GM12891 (cell line): ENCODE measurements at regions not wholly inside any gene's neighbourhood (a gene's known extent, or its start where the extent isn't known, plus 50 kb on each side); places are given as distances from the start of the nearest gene placed in this dataset.

ENCODE experiments used
- DNase-seq: peaks from one replicate; pipeline ENCODE4 v3.0.0; 2011; ENCODE audit warnings: low spot score; ENCODE audit not compliant: insufficient read length
- FAIRE-seq: peaks from 2 replicates; lab custom pipeline; 2011; peaks lifted over from hg19 to GRCh38; lab: Jason Lieb, UNC
- PAX5 ChIP-seq: IDR thresholded peaks from 2 replicates; pipeline ENCODE4 v1.6.1; 2011; ENCODE audit warnings: low read length, moderate library complexity, mild to moderate bottlenecking; ENCODE audit not compliant: insufficient read depth, severe bottlenecking
- POLR2A ChIP-seq: IDR thresholded peaks from 2 replicates; pipeline ENCODE4 v1.6.1; 2011; ENCODE audit warnings: low read depth, low read length, control low read depth
- POLR2AphosphoS5 ChIP-seq: IDR thresholded peaks from 2 replicates; pipeline ENCODE4 v1.6.1; 2011; ENCODE audit warnings: low read depth, low read length, control low read depth
- POU2F2 ChIP-seq: IDR thresholded peaks from 2 replicates; pipeline ENCODE4 v1.6.1; 2011; ENCODE audit warnings: low read depth, mild to moderate bottlenecking, control low read depth, low read length, moderate library complexity
- SPI1 ChIP-seq: IDR thresholded peaks from 2 replicates; pipeline ENCODE4 v1.6.1; 2011; ENCODE audit warnings: low read depth, low read length, control low read depth
- TAF1 ChIP-seq: IDR thresholded peaks from 2 replicates; pipeline ENCODE4 v1.6.1; 2011; ENCODE audit warnings: low read depth, low read length, control low read depth

DNA sequence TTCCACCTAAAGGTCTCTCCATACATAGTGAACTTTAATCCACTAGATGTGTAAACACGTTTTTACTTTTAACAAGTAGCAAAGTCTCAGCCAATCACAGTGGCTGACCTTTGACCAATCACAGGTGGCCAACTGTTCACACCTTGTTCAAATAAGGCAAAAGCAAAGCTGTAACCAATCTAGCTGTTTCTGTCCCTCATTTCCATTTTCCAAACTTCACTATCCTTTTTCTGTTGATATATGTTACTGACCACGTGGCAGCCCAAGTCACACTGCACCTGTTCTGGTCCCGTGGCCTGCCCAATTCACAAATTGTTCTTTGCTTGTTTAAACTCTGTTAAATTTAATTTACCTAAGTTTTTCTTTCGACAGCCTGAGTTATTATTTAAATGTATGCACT, 393.5 kb upstream of the NETO1 start:
- no peak for DNase-seq
- FAIRE-seq, result no peak
- TF ChIP-seq POLR2AphosphoS5, result no peak
- no peak for TF ChIP-seq PAX5
- no peak for TF ChIP-seq TAF1
- no peak for TF ChIP-seq POU2F2
- no peak for TF ChIP-seq POLR2A
- no peak for TF ChIP-seq SPI1

DNA sequence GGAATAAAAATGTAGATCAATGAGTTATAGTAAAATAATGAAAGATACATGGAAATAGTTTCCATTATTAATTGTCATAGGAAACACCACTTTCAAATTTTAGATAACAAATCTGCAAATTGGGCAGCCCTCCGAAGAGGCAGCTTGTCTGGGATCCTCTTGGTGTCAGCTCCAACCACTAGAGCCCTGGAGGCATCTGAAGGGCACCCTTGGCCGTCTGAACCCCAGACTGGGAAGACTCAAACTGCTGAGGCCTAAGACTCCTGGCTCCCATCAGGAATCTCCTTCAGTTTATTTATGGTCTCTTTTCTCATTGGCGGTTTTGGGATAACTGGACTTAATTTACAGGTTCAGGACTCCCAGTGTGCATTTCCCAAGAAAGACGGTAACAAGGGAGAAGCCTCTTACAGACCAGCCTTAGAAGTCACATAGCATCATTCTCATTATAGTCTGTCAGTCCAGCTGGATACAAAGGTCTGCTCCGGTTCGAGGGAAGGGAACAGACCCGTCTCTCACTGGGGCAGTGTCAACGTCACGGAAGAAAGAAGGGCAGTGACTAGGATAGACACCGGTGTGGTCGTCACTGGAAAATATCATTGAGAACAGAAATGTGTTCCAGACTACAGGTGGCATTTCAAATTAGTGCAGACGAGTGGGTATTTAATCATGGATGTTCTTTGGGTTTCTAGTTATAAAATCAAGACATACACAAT, 390.7 kb upstream of the NETO1 start:
- no peak for TF ChIP-seq POU2F2
- no peak for FAIRE-seq

DNA sequence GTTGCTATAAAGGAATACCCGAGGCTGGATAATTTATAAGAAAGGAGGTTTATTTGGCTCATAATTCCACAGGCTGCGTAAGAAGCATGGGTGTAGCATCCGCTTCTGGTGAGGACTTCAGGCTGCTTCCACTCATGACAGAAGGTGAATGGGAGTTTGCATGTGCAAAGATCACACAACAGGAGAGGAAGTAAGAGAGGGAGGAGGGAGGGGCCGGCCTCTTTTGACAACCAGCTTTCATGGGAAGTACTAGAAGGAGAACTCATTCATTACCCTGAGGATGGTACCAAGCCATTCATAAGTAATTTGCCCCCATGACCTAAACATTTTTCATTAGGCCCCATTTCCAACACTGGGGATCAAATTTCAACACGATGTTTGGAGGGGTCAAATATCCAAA, 386.8 kb upstream of the NETO1 start:
- TF ChIP-seq POU2F2 (no peak), TAF1 (no peak), SPI1 (no peak), POLR2A (no peak), POLR2AphosphoS5 (no peak), PAX5 (no peak)

More for the DNA sequence above, 390.7 kb upstream of the NETO1 start:
- DNase-seq, result no peak

DNA sequence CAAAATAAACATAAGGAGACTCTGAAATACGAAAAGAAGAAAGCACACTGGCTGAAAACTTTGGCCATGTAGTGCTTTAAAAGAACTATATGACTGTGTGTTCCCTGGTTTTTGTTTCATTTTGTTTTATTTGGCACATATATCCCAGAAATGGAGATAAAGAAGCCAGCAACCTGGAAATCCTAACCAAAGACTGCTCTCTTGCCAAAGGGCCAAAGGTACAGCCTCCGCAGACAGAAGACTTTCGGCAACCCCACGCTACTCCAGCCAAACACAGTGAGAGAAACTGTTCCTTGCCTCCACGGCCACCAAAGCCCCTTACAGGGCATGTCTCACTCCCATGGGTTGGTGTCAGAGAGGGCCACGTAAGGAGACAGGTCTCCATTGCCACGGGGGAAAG, 381.2 kb upstream of the NETO1 start:
- FAIRE-seq, result no peak
- DNase-seq, result no peak
- TF ChIP-seq TAF1, result no peak
- TF ChIP-seq PAX5, result no peak
- TF ChIP-seq POLR2AphosphoS5, result no peak
- TF ChIP-seq POLR2A, result no peak

More for the DNA sequence above, 386.8 kb upstream of the NETO1 start:
- DNase-seq (no peak), FAIRE-seq (no peak)

DNA sequence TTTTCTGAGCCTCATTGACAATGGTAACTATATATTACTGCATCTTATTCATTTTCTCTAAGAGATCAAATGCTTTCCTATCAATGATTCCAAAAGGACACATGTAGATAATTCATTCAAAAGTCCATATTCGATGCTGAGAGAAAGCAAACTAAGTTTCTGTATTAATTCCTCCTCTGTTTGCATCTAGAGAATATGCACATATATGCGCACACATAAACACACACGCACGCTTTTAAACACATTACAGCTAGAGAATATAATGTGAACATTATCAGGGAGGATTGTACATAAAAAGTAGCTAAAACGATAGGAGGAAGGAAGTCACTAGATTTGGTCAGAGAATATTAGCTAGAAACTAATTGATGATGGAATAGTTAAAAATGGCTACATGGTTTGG, 379.0 kb upstream of the NETO1 start:
- no peak for FAIRE-seq
- TF ChIP-seq SPI1 (no peak), PAX5 (no peak), POLR2AphosphoS5 (no peak), POU2F2 (no peak), POLR2A (no peak), TAF1 (no peak)
- no peak for DNase-seq

DNA sequence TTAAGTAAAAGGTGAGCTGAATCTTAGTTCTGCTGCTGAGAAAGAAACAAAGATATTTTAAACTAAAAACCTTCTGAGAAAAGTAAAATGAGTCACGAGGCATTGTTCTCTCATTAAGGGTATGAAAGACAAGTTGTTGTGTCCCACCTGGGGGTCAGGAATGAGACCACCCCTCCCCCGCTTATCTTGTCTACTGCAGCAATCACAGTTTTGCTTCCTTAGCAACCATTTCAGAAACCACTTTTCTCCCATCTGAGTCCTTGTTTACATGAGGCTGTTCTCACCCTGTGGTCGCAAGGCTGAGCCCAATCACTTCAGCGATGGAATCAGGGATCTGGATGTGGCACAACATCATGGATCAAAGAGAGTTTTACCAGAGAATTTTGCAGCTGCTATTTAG, 377.6 kb upstream of the NETO1 start:
- FAIRE-seq, result no peak

DNA sequence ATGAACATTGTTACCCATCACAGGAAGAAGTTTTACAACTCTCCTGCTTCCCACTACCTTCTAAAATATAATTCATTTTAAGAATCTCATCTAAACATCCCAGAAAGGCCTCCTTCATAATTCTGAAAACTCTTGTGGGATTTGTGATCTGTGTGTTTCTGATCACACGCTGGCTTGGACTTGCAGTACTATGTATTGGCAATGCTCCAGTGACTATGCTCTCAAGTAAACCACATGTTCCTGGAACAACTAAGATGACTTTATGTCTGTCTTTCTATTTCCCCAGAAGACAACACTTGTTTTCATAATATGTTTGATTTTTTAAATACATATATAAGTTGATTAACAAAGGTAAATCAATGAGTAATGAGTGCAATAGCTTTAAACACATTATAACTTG, 376.6 kb upstream of the NETO1 start:
- TF ChIP-seq POLR2A (no peak), POLR2AphosphoS5 (no peak), TAF1 (no peak), SPI1 (no peak), PAX5 (no peak), POU2F2 (no peak)
- no peak for FAIRE-seq
- no peak for DNase-seq

More for the DNA sequence above, 377.6 kb upstream of the NETO1 start:
- DNase-seq, result no peak
- no peak for TF ChIP-seq PAX5
- TF ChIP-seq TAF1, result no peak

DNA sequence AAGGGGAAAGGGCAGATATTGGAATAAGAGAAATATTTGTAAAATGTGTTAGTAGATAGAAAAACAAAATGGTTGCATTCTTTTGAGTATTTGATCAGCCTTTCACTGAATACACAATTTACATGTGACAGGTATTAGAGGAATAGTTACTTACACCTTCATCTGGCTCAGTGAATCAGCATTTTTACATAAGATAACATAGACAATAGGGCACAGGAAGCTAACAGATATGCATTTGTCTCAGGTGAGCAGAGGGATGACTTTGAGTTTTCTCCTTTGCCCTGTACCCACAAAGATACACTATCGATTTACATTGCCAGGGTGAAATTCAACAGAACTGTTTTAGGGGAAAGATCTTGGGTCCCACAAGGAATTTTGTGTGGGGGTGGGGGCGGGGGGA, 373.1 kb upstream of the NETO1 start:
- FAIRE-seq (no peak), DNase-seq (no peak)
- TF ChIP-seq POLR2A, result no peak
- TF ChIP-seq SPI1, result no peak
- no peak for TF ChIP-seq POU2F2
- TF ChIP-seq POLR2AphosphoS5, result no peak
- no peak for TF ChIP-seq TAF1
- no peak for TF ChIP-seq PAX5

DNA sequence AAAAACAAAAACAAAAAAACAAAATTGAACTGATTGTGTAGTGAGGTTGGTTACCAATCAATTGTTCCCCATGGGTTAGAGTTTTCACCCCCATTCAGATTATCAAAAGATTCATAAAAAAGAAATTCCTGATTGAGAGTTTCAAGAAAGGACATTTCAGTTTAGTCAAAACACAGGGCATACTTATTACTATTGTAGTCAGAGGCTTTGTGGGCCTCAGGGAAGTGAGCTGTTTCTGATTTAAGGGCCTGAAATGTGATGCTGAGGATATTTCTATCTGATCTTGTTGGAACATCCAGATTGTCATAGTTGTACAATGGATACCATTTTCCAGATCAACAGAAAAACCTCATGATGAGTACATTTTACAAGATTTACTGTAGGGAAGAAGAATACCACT, 368.1 kb upstream of the NETO1 start:
- TF ChIP-seq POLR2A (no peak), PAX5 (no peak), POU2F2 (no peak), POLR2AphosphoS5 (no peak), SPI1 (no peak), TAF1 (no peak)
- FAIRE-seq (no peak), DNase-seq (no peak)

DNA sequence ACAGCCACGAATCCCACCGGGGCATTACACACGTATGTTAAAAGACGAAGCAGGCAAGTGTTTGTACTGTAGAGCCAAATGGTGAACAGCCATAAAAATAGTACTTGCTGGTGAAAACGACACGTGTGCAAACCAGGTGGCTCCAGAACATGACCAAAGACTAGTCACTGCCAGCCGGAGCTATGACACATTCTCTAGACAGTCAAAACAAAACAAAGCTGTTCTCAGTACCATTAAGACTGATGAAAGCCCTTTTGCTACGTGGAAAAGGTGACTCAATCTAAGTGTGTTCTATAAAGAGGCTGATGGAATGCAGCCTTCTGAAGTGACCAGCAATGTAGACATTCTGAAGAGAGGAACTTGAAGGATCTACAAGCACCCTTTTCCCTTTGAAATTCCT, 367.7 kb upstream of the NETO1 start:
- DNase-seq (no peak), FAIRE-seq (peak; percentile 41)
- TF ChIP-seq PAX5, result no peak
- TF ChIP-seq POU2F2, result no peak
- no peak for TF ChIP-seq TAF1
- TF ChIP-seq POLR2AphosphoS5, result no peak
- no peak for TF ChIP-seq SPI1
- TF ChIP-seq POLR2A, result no peak
